Tibial nerve (tissue), 4 donors: ENCODE measurements at regions not wholly inside any gene's neighbourhood (a gene's known extent, or its start where the extent isn't known, plus 50 kb on each side); places are given as distances from the start of the nearest gene placed in this dataset.

Experiments used
- CTCF ChIP-seq, 5 experiments: fragments of 200-600 bp in 3 of 5; fragments of 450-650 bp in 2 of 5; sonication (generic) in 3 of 5; IDR thresholded peaks; one replicate each; pipeline ENCODE4 v1.5.1; 2016 to 2019; ENCODE audit warnings: antibody characterized with exemption in 5 of 5, mild to moderate bottlenecking in 3 of 5, moderate library complexity in 2 of 5
- EP300 ChIP-seq, 2 donors: sonication (generic); formaldehyde crosslinking; IDR thresholded peaks; one replicate each; pipeline ENCODE4 v1.6.1; 2017; ENCODE audit warnings: antibody characterized with exemption in 2 of 2, mild to moderate bottlenecking in 1 of 2
- POLR2A ChIP-seq, 2 donors: fragments of 450-650 bp; IDR thresholded peaks; one replicate each; pipeline ENCODE4 v1.6.1; 2017; ENCODE audit warnings: antibody characterized with exemption in 2 of 2, mild to moderate bottlenecking in 2 of 2, moderate library complexity in 2 of 2

GRCh38 chr2:225932811-225933413 is 533.4 kb downstream of the NYAP2 start:
- TF ChIP-seq CTCF (IDR thresholded peaks at IDR 0.05) (no peak), POLR2A (IDR thresholded peaks at IDR 0.05) (no peak), EP300 (IDR thresholded peaks at IDR 0.05) (no peak)
